ENCODE measurements at regions not wholly inside any gene's neighbourhood (a gene's known extent, or its start where the extent isn't known, plus 50 kb on each side); places are given as distances from the start of the nearest gene placed in this dataset.

- Histone ChIP-seq H3K27me3 (no peaks in the 10 kb centered on the region), H3K9me3 (ENCODE audit: low read depth) (no peaks in the 10 kb centered on the region), H3K36me3 (replicated peaks; ENCODE audit: insufficient read depth, low read depth) (no peaks in the 10 kb centered on the region), H3K27ac (no peak overlapping the region), H4K20me1 (ENCODE audit: insufficient read depth, poor library complexity, severe bottlenecking) (no peaks in the 10 kb centered on the region), H3K79me2 (no peaks in the 10 kb centered on the region), H2AFZ (no peak overlapping the region), H3K4me2 (no peak overlapping the region), H3K4me3 (no peak overlapping the region), H3K9me2 (replicated peaks; ENCODE audit: insufficient read depth) (no peaks in the 10 kb centered on the region), H3K4me1 (ENCODE audit: insufficient read depth) (peaks cover 10% of the 10 kb centered on the region)
- no peak for TF ChIP-seq CTCF (IDR thresholded peaks at IDR 0.05; ENCODE audit: poor library complexity)
- TF ChIP-seq EZH2 (IDR thresholded peaks at IDR 0.05; ENCODE audit: borderline replicate concordance) = no peak
- TF ChIP-seq EZH2phosphoT487 (IDR thresholded peaks at IDR 0.05; ENCODE audit: low read depth, severe bottlenecking, unreplicated experiment) = no peak
- 93% methylated on average over 2 of the region's 2 CpGs for WGBS (ENCODE audit: low lambda C conversion rate, missing lambda C conversion rate)
- no peak for DNase-seq (ENCODE audit: low spot score)
These were observed 780.6 kb downstream of the LTN1 start for GRCh38 chr21:28212061-28212460.

GRCh38 chr21:28207436-28208173 is 785.1 kb downstream of the LTN1 start:
- H4K20me1 ChIP-seq (ENCODE audit: insufficient read depth, poor library complexity, severe bottlenecking) = no peaks in the 10 kb centered on the region
- H3K9me2 ChIP-seq (replicated peaks; ENCODE audit: insufficient read depth) = no peaks in the 10 kb centered on the region
- no peak for DNase-seq (ENCODE audit: low spot score)
- TF ChIP-seq EZH2 (IDR thresholded peaks at IDR 0.05; ENCODE audit: borderline replicate concordance) = no peak
- TF ChIP-seq CTCF (IDR thresholded peaks at IDR 0.05; ENCODE audit: poor library complexity) = no peak
- no peak for TF ChIP-seq EZH2phosphoT487 (IDR thresholded peaks at IDR 0.05; ENCODE audit: low read depth, severe bottlenecking, unreplicated experiment)
- H3K79me2 ChIP-seq = no peaks in the 10 kb centered on the region
- H3K27me3 ChIP-seq = no peaks in the 10 kb centered on the region
- H2AFZ ChIP-seq = peak overlapping the region; percentile 6
- 36% methylated on average over 9 of the region's 9 CpGs for WGBS (ENCODE audit: low lambda C conversion rate, missing lambda C conversion rate)
- H3K27ac ChIP-seq = peak overlapping the region; percentile 73
- peak overlapping the region; percentile 38 for H3K4me2 ChIP-seq
- H3K4me1 ChIP-seq (ENCODE audit: insufficient read depth) = peaks cover 12% of the 10 kb centered on the region
- no peak overlapping the region for H3K4me3 ChIP-seq
- no peaks in the 10 kb centered on the region for H3K9me3 ChIP-seq (ENCODE audit: low read depth)
- H3K36me3 ChIP-seq (replicated peaks; ENCODE audit: insufficient read depth, low read depth) = no peaks in the 10 kb centered on the region

- Histone ChIP-seq H3K36me3 (replicated peaks; ENCODE audit: insufficient read depth, low read depth) (no peaks in the 10 kb centered on the region), H3K4me2 (no peak overlapping the region), H3K9me3 (ENCODE audit: low read depth) (no peaks in the 10 kb centered on the region), H3K9me2 (replicated peaks; ENCODE audit: insufficient read depth) (no peaks in the 10 kb centered on the region), H3K79me2 (no peaks in the 10 kb centered on the region), H3K4me3 (no peak overlapping the region), H3K4me1 (ENCODE audit: insufficient read depth) (peaks cover 2% of the 10 kb centered on the region), H2AFZ (no peak overlapping the region), H4K20me1 (ENCODE audit: insufficient read depth, poor library complexity, severe bottlenecking) (no peaks in the 10 kb centered on the region), H3K27me3 (no peaks in the 10 kb centered on the region), H3K27ac (no peak overlapping the region)
- no peak for TF ChIP-seq EZH2 (IDR thresholded peaks at IDR 0.05; ENCODE audit: borderline replicate concordance)
- no peak for TF ChIP-seq CTCF (IDR thresholded peaks at IDR 0.05; ENCODE audit: poor library complexity)
- TF ChIP-seq EZH2phosphoT487 (IDR thresholded peaks at IDR 0.05; ENCODE audit: low read depth, severe bottlenecking, unreplicated experiment) = no peak
- 84% methylated on average over 2 of the region's 2 CpGs for WGBS (ENCODE audit: low lambda C conversion rate, missing lambda C conversion rate)
- no peak for DNase-seq (ENCODE audit: low spot score)
These were observed 792.0 kb downstream of the LTN1 start for GRCh38 chr21:28200726-28201125.
